H1 (cell line): ENCODE measurements at regions not wholly inside any gene's neighbourhood (a gene's known extent, or its start where the extent isn't known, plus 50 kb on each side); places are given as distances from the start of the nearest gene placed in this dataset.

Source experiments
- ATF3 ChIP-seq: IDR thresholded peaks from 2 replicates; pipeline ENCODE4 v1.6.1; 2011; ENCODE audit warnings: low read depth, mild to moderate bottlenecking, low read length; ENCODE audit not compliant: insufficient read depth

DNA sequence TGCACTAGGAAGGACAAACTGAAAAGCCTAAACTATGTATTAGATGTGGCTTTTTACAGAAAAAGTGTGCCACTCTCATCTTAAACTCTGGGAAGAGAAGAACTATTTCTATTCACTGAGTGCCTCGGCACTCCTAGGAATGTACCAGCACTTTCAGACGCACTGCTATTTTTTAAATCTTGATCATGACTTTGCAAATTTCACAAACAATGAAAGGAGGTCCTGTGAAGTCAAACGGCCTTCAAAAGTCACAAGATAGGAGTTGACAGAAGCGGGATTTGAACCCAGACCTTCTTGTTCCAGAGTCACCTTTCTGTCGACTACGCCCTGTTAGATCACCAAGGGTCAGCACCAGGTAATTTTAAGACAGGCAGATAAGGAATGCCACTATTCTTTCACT, 365.4 kb downstream of the VRK1 start (continued):
- TF ChIP-seq ATF3 = no peak
